Caki2 (cell line): ENCODE measurements at regions not wholly inside any gene's neighbourhood (a gene's known extent, or its start where the extent isn't known, plus 50 kb on each side); places are given as distances from the start of the nearest gene placed in this dataset.

Experiments
- DNase-seq: peaks from one replicate; pipeline ENCODE4 v3.0.0-alpha.2; 2015; ENCODE audit warnings: low read depth
- in situ Hi-C: cut with HindIII; loops from 2 replicates; pipeline ENCODE4 v1.10.0; 2016; ENCODE audit warnings: low sequenced_read_pairs, low pct_unique_long_range_greater_than_20kb, mixed read lengths

DNA sequence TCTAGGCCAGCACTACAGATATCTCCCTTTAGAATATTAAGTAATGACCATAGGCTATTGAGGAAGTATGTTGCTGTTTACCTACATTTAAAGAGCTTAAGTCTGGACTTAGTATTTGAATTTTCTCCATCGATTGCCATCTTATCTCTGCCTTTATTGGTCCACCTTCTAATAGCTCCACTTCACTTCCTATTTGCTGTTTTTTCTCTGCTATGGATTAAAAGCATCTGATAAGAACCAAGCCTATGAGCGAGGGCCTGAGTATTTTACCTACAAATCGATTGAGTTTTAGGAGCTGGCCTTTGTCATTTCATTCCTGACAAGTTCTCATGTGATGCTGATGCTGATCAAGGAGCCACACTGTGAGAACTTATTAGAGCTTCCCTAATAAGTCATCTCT, 52.6 kb upstream of the AKAP13 start:
- no peak for DNase-seq
- in situ Hi-C loops = no loop called here

DNA sequence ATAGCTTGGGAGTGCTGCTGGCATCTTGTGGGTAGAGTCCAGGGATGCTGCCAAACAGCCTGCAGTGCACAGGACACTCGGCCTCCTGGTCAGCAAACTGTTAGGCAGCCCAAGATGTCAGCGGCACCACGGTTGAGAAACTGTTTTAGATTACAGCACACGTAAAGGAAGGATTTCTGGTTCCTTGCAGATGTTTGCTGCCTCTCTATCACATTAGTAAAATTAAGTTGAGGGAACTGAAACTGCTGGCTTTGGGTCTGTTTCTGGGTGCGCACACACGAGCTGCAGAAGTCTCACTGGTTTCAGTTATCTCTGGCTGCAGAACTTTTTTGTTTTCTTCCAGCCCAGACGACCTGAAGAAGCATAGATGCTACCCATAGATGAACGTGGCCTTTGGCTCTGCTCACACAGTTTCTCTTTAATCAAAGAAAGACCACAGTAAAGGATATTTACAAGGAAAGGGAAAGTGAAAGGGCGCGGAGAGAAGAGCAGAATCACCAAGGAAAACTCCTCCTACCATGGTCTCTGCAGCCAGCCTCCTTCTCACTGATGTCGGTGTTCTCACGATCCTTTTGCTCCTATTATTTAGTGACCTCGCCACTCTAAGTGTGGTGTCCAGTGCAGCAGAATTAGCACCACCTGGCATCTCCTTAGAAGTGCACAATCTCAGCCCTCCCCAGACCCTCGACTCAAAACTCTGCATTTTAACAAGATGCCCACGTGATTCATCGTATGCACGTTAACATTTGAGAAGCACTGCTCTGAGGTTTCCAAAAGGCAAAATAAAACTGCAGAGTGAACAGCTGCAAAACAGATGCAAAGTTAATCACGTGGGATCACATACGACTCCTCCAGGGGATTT, 50.6 kb upstream of the AKAP13 start:
- in situ Hi-C loops = no loop called here

More for the DNA sequence above, 50.6 kb upstream of the AKAP13 start:
- DNase-seq = no peak
